Motor neuron (in vitro differentiated cells): ENCODE measurements at regions not wholly inside any gene's neighbourhood (a gene's known extent, or its start where the extent isn't known, plus 50 kb on each side); places are given as distances from the start of the nearest gene placed in this dataset.

Experiments
- ATAC-seq, 8 experiments: fragments of 200-7000 bp; cut with Tn5 transposase; replicated peaks in 6 of 8; 2 replicates each; pipeline ENCODE4 v1.8.0; 2021; ENCODE audit warnings: mild to moderate bottlenecking in 8 of 8, moderate library complexity in 8 of 8
- H3K27ac ChIP-seq, 2 donors: fragments of 250-450 bp; sonication (Bioruptor Pico); 2 replicates each; pipeline ENCODE4 v1.9.0; 2021; ENCODE audit warnings: antibody characterized with exemption in 2 of 2, mild to moderate bottlenecking in 2 of 2, moderate library complexity in 1 of 2
- H3K4me1 ChIP-seq, 2 donors: fragments of 250-450 bp; sonication (Bioruptor Pico); replicated peaks in 1 of 2; 2 replicates each; pipeline ENCODE4 v1.6.1; 2021; ENCODE audit warnings: antibody characterized with exemption in 2 of 2, mild to moderate bottlenecking in 2 of 2, moderate library complexity in 1 of 2
- H3K4me3 ChIP-seq, 5 donors: fragments of 250-450 bp; sonication (Bioruptor Pico); 2 replicates each; pipeline ENCODE4 v1.9.0; 2021; ENCODE audit warnings: antibody characterized with exemption in 5 of 5, mild to moderate bottlenecking in 5 of 5, moderate library complexity in 4 of 5
- WGBS, 10 experiments: fragments of 450-650 bp; shearing (Covaris generic); methylation state at CpG; one replicate each; pipeline ENCODE4 v1.0.0; 2022; 5-methylcytosine and 5-hydroxymethylcytosine counted together
- in situ Hi-C, 9 experiments: fragments of 400-800 bp; cut with MboI; loops; one replicate each; pipeline ENCODE4 v1.15.0; 2021; ENCODE audit warnings: low sequenced_read_pairs in 9 of 9, low pct_unique_long_range_greater_than_20kb in 2 of 9; ENCODE audit not compliant: unreplicated experiment in 9 of 9

GRCh38 chr14:54173802-54174201 is 217.2 kb upstream of the BMP4 start:
- WGBS, 10 experiments: 0 to 100% (median 73%) methylated on average over 1 to 2 of the region's 2 CpGs; no CpG with 5 or more reads in 2 of the 10 experiments
- peak in 3 of 8 experiments; percentile 23 to 66 (median 29) for ATAC-seq
- in situ Hi-C loops: loop anchor here in 4 of 9 experiments (25.0 kb wide), 2 partner anchors 212 to 637 kb away; partner anchors contain the start of gene BMP4 (in 1 of the 4)

GRCh38 chr14:54174457-54174856 is 217.8 kb upstream of the BMP4 start:
- in situ Hi-C loops: loop anchor here in 4 of 9 experiments (25.0 kb wide), 2 partner anchors 212 to 637 kb away; partner anchors contain the start of gene BMP4 (in 1 of the 4)
- Histone ChIP-seq H3K4me3 (no peak overlapping the region), H3K27ac (no peak overlapping the region), H3K4me1 (peaks cover 5 to 6% of the 10 kb centered on the region in 2 donors)
- WGBS, 10 experiments: 63 to 100% (median 75%) methylated on average over 1 of the region's 1 CpG; no CpG with 5 or more reads in 6 of the 10 experiments
- ATAC-seq: no peak

More at GRCh38 chr14:54173802-54174201, 217.2 kb upstream of the BMP4 start:
- peaks cover 5 to 6% of the 10 kb centered on the region in 2 donors for H3K4me1 ChIP-seq
- H3K4me3 ChIP-seq: no peak overlapping the region
- H3K27ac ChIP-seq: no peak overlapping the region

GRCh38 chr14:54175298-54175942 is 218.8 kb upstream of the BMP4 start:
- in situ Hi-C loops: loop anchor here in 1 of 9 experiments (25.0 kb wide), 1 partner anchor 162 kb away; no protein-coding TSS in a partner anchor
- peaks cover 5 to 6% of the 10 kb centered on the region in 2 donors for H3K4me1 ChIP-seq
- no peak overlapping the region for H3K27ac ChIP-seq
- WGBS, 10 experiments: 0 to 18% (median 12%) methylated on average over 1 to 4 of the region's 4 CpGs; no CpG with 5 or more reads in 1 of the 10 experiments
- ATAC-seq: peak in 4 of 8 experiments; percentile 43 to 74 (median 68)
- H3K4me3 ChIP-seq: no peak overlapping the region

GRCh38 chr14:54177019-54177418 is 219.8 kb upstream of the CDKN3 start:
- in situ Hi-C loops: loop anchor here in 1 of 9 experiments (25.0 kb wide), 1 partner anchor 160 kb away; no protein-coding TSS in a partner anchor
- WGBS, 10 experiments: 28 to 91% (median 70%) methylated on average over 2 to 3 of the region's 3 CpGs
- no peak overlapping the region for H3K27ac ChIP-seq
- ATAC-seq: no peak
- peaks cover 5 to 6% of the 10 kb centered on the region in 2 donors for H3K4me1 ChIP-seq
- H3K4me3 ChIP-seq: no peak overlapping the region

GRCh38 chr14:54177641-54178621 is 218.9 kb upstream of the CDKN3 start:
- 33 to 100% (median 67%) methylated on average over 1 to 8 of the region's 9 CpGs for WGBS, 10 experiments
- peak in 2 of 8 experiments; percentile 37 to 57 for ATAC-seq
- in situ Hi-C loops: loop anchor here in 1 of 9 experiments (25.0 kb wide), 1 partner anchor 159 kb away; no protein-coding TSS in a partner anchor

GRCh38 chr14:54182419-54183045 is 214.3 kb upstream of the CDKN3 start:
- Histone ChIP-seq H3K4me1 (peaks cover 8 to 9% of the 10 kb centered on the region in 2 donors), H3K27ac (no peak overlapping the region), H3K4me3 (no peak overlapping the region)
- peak in 2 of 8 experiments; percentile 66 to 67 for ATAC-seq
- WGBS, 10 experiments: 34 to 100% (median 83%) methylated on average over 1 to 2 of the region's 2 CpGs; no CpG with 5 or more reads in 4 of the 10 experiments
- in situ Hi-C loops: loop anchor here in 1 of 9 experiments (25.0 kb wide), 1 partner anchor 155 kb away; no protein-coding TSS in a partner anchor

More at GRCh38 chr14:54177641-54178621, 218.9 kb upstream of the CDKN3 start:
- Histone ChIP-seq H3K4me3 (no peak overlapping the region), H3K4me1 (peaks cover 5 to 6% of the 10 kb centered on the region in 2 donors), H3K27ac (no peak overlapping the region)

GRCh38 chr14:54186821-54187763 is 209.7 kb upstream of the CDKN3 start:
- WGBS, 10 experiments: 80 to 100% (median 90%) methylated on average over 1 to 7 of the region's 7 CpGs; no CpG with 5 or more reads in 1 of the 10 experiments

GRCh38 chr14:54188064-54188666 is 208.6 kb upstream of the CDKN3 start:
- peaks cover 6 to 11% of the 10 kb centered on the region in 2 donors for H3K4me1 ChIP-seq
- ATAC-seq: no peak
- 63 to 100% (median 91%) methylated on average over 1 to 12 of the region's 16 CpGs for WGBS, 10 experiments

More at GRCh38 chr14:54186821-54187763, 209.7 kb upstream of the CDKN3 start:
- in situ Hi-C loops: loop anchor here in 1 of 9 experiments (25.0 kb wide), 1 partner anchor 150 kb away; no protein-coding TSS in a partner anchor
- Histone ChIP-seq H3K27ac (no peak overlapping the region), H3K4me3 (no peak overlapping the region), H3K4me1 (peaks cover 6 to 11% of the 10 kb centered on the region in 2 donors)
- peak in 4 of 8 experiments; percentile 18 to 38 (median 20) for ATAC-seq

GRCh38 chr14:54189333-54189732 is 207.5 kb upstream of the CDKN3 start:
- ATAC-seq: no peak
- Histone ChIP-seq H3K4me3 (no peak overlapping the region), H3K4me1 (peaks cover 6 to 11% of the 10 kb centered on the region in 2 donors), H3K27ac (no peak overlapping the region)
- in situ Hi-C loops: loop anchor here in 1 of 9 experiments (25.0 kb wide), 1 partner anchor 148 kb away; no protein-coding TSS in a partner anchor
- WGBS, 10 experiments: 91 to 100% (median 100%) methylated on average over 1 of the region's 1 CpG; no CpG with 5 or more reads in 3 of the 10 experiments

More at GRCh38 chr14:54188064-54188666, 208.6 kb upstream of the CDKN3 start:
- Histone ChIP-seq H3K4me3 (no peak overlapping the region), H3K27ac (no peak overlapping the region)
- in situ Hi-C loops: loop anchor here in 1 of 9 experiments (25.0 kb wide), 1 partner anchor 149 kb away; no protein-coding TSS in a partner anchor

GRCh38 chr14:54189748-54190354 is 207.0 kb upstream of the CDKN3 start:
- Histone ChIP-seq H3K27ac (no peak overlapping the region), H3K4me1 (peaks cover 6 to 11% of the 10 kb centered on the region in 2 donors), H3K4me3 (no peak overlapping the region)
- in situ Hi-C loops: loop anchor here in 1 of 9 experiments (25.0 kb wide), 1 partner anchor 147 kb away; no protein-coding TSS in a partner anchor
- peak in 7 of 8 experiments; percentile 40 to 74 (median 64) for ATAC-seq
- 22 to 85% (median 58%) methylated on average over 2 to 4 of the region's 4 CpGs; no CpG with 5 or more reads in 1 of the 10 experiments for WGBS, 10 experiments
